NB4 (cell line): ENCODE measurements at regions not wholly inside any gene's neighbourhood (a gene's known extent, or its start where the extent isn't known, plus 50 kb on each side); places are given as distances from the start of the nearest gene placed in this dataset.

Source experiments
- MYC ChIP-seq: IDR thresholded peaks from 2 replicates; pipeline ENCODE4 v1.6.1; 2011; ENCODE audit warnings: low read depth, low read length
- POLR2A ChIP-seq: IDR thresholded peaks from 2 replicates; pipeline ENCODE4 v1.6.1; 2011; ENCODE audit warnings: mild to moderate bottlenecking; ENCODE audit not compliant: insufficient read length; ENCODE audit errors: extremely low read depth
- TF ChIP-seq, protein P1 (sequence below): IDR thresholded peaks from one replicate; pipeline ENCODE4 v1.5.1; 2012; ENCODE audit warnings: low read depth, low read length
- TF ChIP-seq, protein P2 (sequence below): IDR thresholded peaks from 2 replicates; pipeline ENCODE4 v1.6.1; 2011; ENCODE audit warnings: low read depth, low read length

DNA sequence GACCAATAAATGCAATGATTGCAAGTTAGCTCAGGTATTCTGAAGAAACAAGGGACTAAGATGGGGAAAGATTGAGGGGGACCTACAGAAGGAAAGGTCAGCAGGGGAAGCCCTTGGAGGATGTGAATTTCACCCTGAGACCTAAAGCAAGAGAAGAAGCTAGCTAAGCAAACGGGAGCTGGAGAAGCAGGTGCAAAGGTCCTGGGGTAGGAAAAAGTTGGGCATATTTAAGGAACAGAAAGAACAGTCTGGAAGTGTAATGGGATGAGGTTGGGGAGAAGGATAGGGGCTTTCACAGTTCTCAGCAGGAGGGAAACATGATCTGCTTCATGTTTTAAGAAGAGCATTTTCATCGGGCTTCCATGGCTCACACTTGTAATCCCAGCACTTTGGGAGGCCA is 89.7 kb upstream of the SLC45A1 start:
- TF ChIP-seq POLR2A (no peak), MYC (no peak)
- TF ChIP-seq, protein P1, sequence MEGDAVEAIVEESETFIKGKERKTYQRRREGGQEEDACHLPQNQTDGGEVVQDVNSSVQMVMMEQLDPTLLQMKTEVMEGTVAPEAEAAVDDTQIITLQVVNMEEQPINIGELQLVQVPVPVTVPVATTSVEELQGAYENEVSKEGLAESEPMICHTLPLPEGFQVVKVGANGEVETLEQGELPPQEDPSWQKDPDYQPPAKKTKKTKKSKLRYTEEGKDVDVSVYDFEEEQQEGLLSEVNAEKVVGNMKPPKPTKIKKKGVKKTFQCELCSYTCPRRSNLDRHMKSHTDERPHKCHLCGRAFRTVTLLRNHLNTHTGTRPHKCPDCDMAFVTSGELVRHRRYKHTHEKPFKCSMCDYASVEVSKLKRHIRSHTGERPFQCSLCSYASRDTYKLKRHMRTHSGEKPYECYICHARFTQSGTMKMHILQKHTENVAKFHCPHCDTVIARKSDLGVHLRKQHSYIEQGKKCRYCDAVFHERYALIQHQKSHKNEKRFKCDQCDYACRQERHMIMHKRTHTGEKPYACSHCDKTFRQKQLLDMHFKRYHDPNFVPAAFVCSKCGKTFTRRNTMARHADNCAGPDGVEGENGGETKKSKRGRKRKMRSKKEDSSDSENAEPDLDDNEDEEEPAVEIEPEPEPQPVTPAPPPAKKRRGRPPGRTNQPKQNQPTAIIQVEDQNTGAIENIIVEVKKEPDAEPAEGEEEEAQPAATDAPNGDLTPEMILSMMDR = no peak
- TF ChIP-seq, protein P2, sequence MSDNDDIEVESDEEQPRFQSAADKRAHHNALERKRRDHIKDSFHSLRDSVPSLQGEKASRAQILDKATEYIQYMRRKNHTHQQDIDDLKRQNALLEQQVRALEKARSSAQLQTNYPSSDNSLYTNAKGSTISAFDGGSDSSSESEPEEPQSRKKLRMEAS = no peak
